ENCODE measurements at regions not wholly inside any gene's neighbourhood (a gene's known extent, or its start where the extent isn't known, plus 50 kb on each side); places are given as distances from the start of the nearest gene placed in this dataset.

DNA sequence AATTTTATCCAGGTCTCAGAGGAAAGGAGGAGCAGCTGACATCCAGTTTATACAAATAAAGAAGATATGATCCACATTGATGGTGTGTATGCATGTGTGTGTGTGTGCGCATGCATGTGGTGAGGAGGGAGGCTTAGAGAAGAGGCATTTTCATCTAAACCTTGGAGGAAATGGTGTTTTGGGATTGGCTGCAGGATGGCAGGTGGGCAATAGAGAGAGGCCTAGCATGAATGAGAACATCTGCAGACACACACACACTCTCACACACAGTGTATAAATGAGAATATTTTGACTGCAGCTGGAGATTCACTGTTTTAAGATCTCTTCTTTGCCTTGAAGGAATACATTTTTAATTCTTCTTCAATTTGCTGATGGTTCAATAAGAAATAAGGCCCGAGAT, 61.7 kb upstream of the TMEM17 start:
- Histone ChIP-seq H3K4me3 (ENCODE audit: low read depth in 1 of 2, low read length in 2 of 2) (no peak overlapping the region), H3K27ac (ENCODE audit: low read depth, low read length) (no peak overlapping the region), H3K27me3 (ENCODE audit: control insufficient read depth in 1 of 2, insufficient read depth in 2 of 2, low read length in 2 of 2) (peaks cover 0 to 3% of the 10 kb centered on the region in 2 donors), H3K9me3 (ENCODE audit: control insufficient read depth in 1 of 2, low read length in 2 of 2) (no peaks in the 10 kb centered on the region), H3K9ac (ENCODE audit: low read depth in 1 of 2, low read length in 2 of 2) (no peak overlapping the region), H3K4me1 (ENCODE audit: control insufficient read depth in 1 of 2, insufficient read depth in 2 of 2, low read length in 2 of 2) (peaks cover 20 to 24% of the 10 kb centered on the region in 2 donors), H3K36me3 (ENCODE audit: control insufficient read depth in 1 of 2, insufficient read depth in 2 of 2, low read length in 2 of 2) (no peaks in the 10 kb centered on the region)

DNA sequence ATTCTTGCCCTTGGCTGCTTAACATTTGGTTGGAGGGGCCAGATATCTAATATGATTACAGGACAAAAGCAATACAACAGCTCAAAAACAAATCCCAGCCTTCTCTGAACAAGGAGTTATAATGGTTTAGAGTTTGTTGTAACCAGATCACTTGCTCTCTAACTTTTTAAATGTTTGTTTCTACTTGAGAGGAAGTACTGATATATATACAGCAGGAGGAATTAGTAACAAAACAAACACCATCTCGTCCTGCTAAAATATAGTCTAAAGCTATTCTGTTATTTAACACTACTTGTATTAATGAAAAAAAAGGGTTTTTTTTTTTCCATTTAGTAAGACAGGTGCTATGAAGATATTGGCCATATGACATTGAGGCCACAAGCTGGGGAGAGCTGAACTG, 60.9 kb upstream of the TMEM17 start:
- Histone ChIP-seq H3K4me1 (ENCODE audit: control insufficient read depth in 1 of 2, insufficient read depth in 2 of 2, low read length in 2 of 2) (peaks cover 20 to 24% of the 10 kb centered on the region in 2 donors), H3K9me3 (ENCODE audit: control insufficient read depth in 1 of 2, low read length in 2 of 2) (no peaks in the 10 kb centered on the region), H3K4me3 (ENCODE audit: low read depth in 1 of 2, low read length in 2 of 2) (no peak overlapping the region), H3K36me3 (ENCODE audit: control insufficient read depth in 1 of 2, insufficient read depth in 2 of 2, low read length in 2 of 2) (no peaks in the 10 kb centered on the region), H3K27me3 (ENCODE audit: control insufficient read depth in 1 of 2, insufficient read depth in 2 of 2, low read length in 2 of 2) (peaks cover 0 to 3% of the 10 kb centered on the region in 2 donors), H3K9ac (ENCODE audit: low read depth in 1 of 2, low read length in 2 of 2) (no peak overlapping the region), H3K27ac (ENCODE audit: low read depth, low read length) (no peak overlapping the region)

DNA sequence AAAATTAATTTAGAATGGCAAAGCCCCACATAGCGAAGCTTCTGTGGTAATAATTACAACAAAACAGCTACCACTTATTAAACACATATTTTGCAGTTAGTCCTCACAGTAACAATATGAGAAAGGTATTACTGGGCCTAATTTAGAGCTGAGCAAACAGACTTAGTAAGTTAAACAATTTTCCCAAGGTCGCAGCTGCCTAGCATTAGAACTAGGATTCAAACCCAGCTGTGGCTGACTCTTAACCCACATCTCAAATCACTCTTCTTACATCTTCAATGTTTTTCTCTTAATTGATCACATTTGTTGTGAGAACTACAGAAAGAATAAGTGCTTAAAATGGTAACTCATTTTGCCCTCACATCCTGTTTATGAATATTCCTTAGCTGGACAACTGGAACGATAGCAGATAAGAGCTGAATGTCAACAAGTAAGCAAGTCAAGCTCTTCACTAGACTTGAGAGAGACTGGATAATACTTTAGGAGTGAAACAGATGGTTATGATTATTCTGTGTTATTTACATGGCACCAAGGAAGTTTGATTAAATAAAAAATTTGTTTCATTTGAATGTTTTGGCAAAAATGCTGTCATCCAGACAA, 59.4 kb upstream of the TMEM17 start:
- Histone ChIP-seq H3K27me3 (ENCODE audit: control insufficient read depth in 1 of 2, insufficient read depth in 2 of 2, low read length in 2 of 2) (no peaks in the 10 kb centered on the region), H3K4me1 (ENCODE audit: control insufficient read depth in 1 of 2, insufficient read depth in 2 of 2, low read length in 2 of 2) (peaks cover 11 to 18% of the 10 kb centered on the region in 2 donors), H3K4me3 (ENCODE audit: low read depth in 1 of 2, low read length in 2 of 2) (no peak overlapping the region), H3K27ac (ENCODE audit: low read depth, low read length) (no peak overlapping the region), H3K9ac (ENCODE audit: low read depth in 1 of 2, low read length in 2 of 2) (no peak overlapping the region), H3K9me3 (ENCODE audit: control insufficient read depth in 1 of 2, low read length in 2 of 2) (no peaks in the 10 kb centered on the region), H3K36me3 (ENCODE audit: control insufficient read depth in 1 of 2, insufficient read depth in 2 of 2, low read length in 2 of 2) (no peaks in the 10 kb centered on the region)

DNA sequence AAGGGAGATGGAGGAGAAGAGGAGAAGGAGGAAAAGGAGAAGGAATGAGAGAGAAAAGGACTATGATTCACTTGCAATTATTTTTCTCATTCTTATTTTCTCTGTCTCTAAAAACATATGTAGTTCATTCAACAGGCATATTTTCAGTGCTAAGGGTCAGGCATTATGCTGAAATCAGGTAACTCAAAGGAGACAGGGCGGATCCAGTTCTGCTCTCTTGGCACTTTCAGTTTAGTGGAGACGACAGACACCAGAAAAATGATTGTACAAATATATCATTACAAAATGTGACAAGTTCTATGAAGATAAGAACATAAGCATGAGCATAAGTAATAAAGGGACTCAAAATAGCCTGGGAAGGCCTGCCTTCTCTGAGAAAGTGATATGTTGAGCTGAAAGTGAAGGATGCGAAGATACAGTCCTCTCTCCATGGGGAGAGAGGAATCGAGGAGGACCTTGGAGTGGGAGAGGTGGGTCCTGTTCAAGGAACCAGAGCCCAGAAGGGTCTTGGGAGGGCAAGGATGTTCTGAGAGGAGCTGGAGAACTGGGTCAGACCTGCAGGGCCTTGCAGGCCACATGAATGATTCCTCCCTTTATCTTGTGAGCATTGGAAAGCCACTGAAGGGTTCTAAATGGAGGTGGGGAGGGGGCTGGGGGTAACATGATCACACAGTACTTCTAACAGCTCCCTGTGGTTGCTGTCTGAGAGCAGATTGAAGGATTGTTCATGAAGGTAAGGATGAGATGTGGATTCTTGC, 58.6 kb upstream of the TMEM17 start:
- H3K4me1 ChIP-seq (ENCODE audit: control insufficient read depth in 1 of 2, insufficient read depth in 2 of 2, low read length in 2 of 2): peaks cover 4 to 10% of the 10 kb centered on the region in 2 donors
- H3K27me3 ChIP-seq (ENCODE audit: control insufficient read depth in 1 of 2, insufficient read depth in 2 of 2, low read length in 2 of 2): no peaks in the 10 kb centered on the region
- H3K9me3 ChIP-seq (ENCODE audit: control insufficient read depth in 1 of 2, low read length in 2 of 2): no peaks in the 10 kb centered on the region
- no peak overlapping the region for H3K9ac ChIP-seq (ENCODE audit: low read depth in 1 of 2, low read length in 2 of 2)
- H3K36me3 ChIP-seq (ENCODE audit: control insufficient read depth in 1 of 2, insufficient read depth in 2 of 2, low read length in 2 of 2): no peaks in the 10 kb centered on the region
- H3K27ac ChIP-seq (ENCODE audit: low read depth, low read length): no peak overlapping the region
- H3K4me3 ChIP-seq (ENCODE audit: low read depth in 1 of 2, low read length in 2 of 2): no peak overlapping the region

DNA sequence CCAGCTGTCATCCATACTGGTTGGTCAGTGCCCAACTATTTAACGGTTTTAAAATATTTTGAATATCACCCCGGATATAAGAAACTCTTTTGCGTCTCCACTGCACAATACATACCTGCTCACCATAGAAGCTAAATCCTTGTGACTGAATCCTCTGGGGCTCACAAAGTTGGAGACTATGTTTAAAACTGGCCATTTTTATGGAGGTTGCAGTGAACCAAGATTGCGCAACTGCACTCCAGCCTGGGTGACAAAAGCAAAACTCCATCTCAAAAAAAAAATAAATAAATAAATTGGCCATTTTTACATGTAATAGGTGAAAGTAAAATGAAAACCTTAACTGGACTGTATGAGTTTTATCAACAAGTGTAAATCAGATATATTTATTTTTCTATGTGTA, 55.6 kb upstream of the TMEM17 start:
- Histone ChIP-seq H3K27me3 (ENCODE audit: control insufficient read depth in 1 of 2, insufficient read depth in 2 of 2, low read length in 2 of 2) (no peaks in the 10 kb centered on the region), H3K27ac (ENCODE audit: low read depth, low read length) (no peak overlapping the region), H3K36me3 (ENCODE audit: control insufficient read depth in 1 of 2, insufficient read depth in 2 of 2, low read length in 2 of 2) (no peaks in the 10 kb centered on the region), H3K4me1 (ENCODE audit: control insufficient read depth in 1 of 2, insufficient read depth in 2 of 2, low read length in 2 of 2) (peaks cover 0 to 3% of the 10 kb centered on the region in 2 donors), H3K4me3 (ENCODE audit: low read depth in 1 of 2, low read length in 2 of 2) (no peak overlapping the region), H3K9me3 (ENCODE audit: control insufficient read depth in 1 of 2, low read length in 2 of 2) (no peaks in the 10 kb centered on the region), H3K9ac (ENCODE audit: low read depth in 1 of 2, low read length in 2 of 2) (no peak overlapping the region)

DNA sequence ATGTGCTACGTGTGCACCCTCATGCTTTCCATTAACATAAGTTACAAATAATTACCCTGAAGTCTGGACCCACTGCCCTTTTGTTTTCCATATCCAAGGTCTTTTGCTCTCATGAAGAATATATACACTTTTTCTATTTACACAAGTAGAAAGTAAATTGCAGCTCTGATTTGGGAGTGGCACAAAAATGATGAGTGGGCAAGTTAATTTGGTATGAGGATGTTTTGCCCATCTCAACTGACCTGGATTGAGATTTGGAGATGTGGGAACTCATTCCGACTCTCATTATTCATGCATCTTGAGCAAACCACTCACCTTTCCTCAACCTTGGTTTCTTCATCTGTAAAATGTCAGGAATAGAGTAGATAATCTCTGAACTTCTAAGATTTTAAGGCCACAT, 53.6 kb upstream of the TMEM17 start:
- Histone ChIP-seq H3K36me3 (ENCODE audit: control insufficient read depth in 1 of 2, insufficient read depth in 2 of 2, low read length in 2 of 2) (no peaks in the 10 kb centered on the region), H3K9ac (ENCODE audit: low read depth in 1 of 2, low read length in 2 of 2) (no peak overlapping the region), H3K9me3 (ENCODE audit: control insufficient read depth in 1 of 2, low read length in 2 of 2) (no peaks in the 10 kb centered on the region)

DNA sequence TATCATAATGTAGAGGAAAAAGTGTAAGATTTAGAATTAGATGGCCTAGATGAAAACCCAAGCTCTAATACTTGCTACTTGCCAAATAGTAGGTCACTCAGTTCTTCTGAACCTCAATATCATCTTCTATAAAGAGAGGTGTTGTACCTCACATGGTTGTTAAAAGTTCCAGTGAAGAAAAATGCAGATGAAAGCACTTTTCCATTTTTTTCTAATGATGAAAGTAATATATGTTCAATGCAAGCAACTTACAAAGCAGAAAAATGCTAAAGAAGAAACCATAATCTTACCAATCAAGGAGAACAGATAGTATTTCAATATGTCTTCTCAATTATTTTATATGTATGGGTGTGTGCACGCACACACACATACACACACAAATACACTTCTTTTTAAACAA, 52.7 kb upstream of the TMEM17 start:
- no peak overlapping the region for H3K9ac ChIP-seq (ENCODE audit: low read depth in 1 of 2, low read length in 2 of 2)
- H3K27me3 ChIP-seq (ENCODE audit: control insufficient read depth in 1 of 2, insufficient read depth in 2 of 2, low read length in 2 of 2): no peaks in the 10 kb centered on the region
- no peaks in the 10 kb centered on the region for H3K4me1 ChIP-seq (ENCODE audit: control insufficient read depth in 1 of 2, insufficient read depth in 2 of 2, low read length in 2 of 2)
- H3K27ac ChIP-seq (ENCODE audit: low read depth, low read length): no peak overlapping the region
- H3K9me3 ChIP-seq (ENCODE audit: control insufficient read depth in 1 of 2, low read length in 2 of 2): no peaks in the 10 kb centered on the region
- H3K36me3 ChIP-seq (ENCODE audit: control insufficient read depth in 1 of 2, insufficient read depth in 2 of 2, low read length in 2 of 2): no peaks in the 10 kb centered on the region
- no peak overlapping the region for H3K4me3 ChIP-seq (ENCODE audit: low read depth in 1 of 2, low read length in 2 of 2)

More for the DNA sequence above, 53.6 kb upstream of the TMEM17 start:
- H3K4me1 ChIP-seq (ENCODE audit: control insufficient read depth in 1 of 2, insufficient read depth in 2 of 2, low read length in 2 of 2): no peaks in the 10 kb centered on the region
- H3K27ac ChIP-seq (ENCODE audit: low read depth, low read length): no peak overlapping the region
- no peak overlapping the region for H3K4me3 ChIP-seq (ENCODE audit: low read depth in 1 of 2, low read length in 2 of 2)
- no peaks in the 10 kb centered on the region for H3K27me3 ChIP-seq (ENCODE audit: control insufficient read depth in 1 of 2, insufficient read depth in 2 of 2, low read length in 2 of 2)

DNA sequence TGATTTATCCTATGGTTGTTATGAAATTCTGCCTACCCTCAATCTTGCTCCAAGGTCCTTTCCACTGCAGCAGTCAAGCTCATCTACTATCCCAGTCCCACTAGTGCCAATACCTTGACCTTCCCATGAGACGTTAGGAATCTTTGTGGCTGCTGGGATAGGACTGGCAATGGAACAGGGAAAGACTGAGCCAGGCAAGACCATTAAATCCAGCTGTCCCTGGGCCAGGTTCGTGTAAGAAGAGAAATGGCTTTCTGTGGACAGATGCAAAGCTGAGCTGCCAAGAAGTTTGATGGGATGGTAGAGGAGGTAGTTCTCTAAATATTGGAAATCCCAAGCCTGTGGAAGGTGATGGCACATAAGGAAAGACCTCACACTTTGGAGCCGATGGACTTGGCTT, 50.1 kb upstream of the TMEM17 start:
- Histone ChIP-seq H3K27ac (ENCODE audit: low read depth, low read length) (no peak overlapping the region), H3K36me3 (ENCODE audit: control insufficient read depth in 1 of 2, insufficient read depth in 2 of 2, low read length in 2 of 2) (no peaks in the 10 kb centered on the region), H3K27me3 (ENCODE audit: control insufficient read depth in 1 of 2, insufficient read depth in 2 of 2, low read length in 2 of 2) (no peaks in the 10 kb centered on the region), H3K9ac (ENCODE audit: low read depth in 1 of 2, low read length in 2 of 2) (no peak overlapping the region), H3K9me3 (ENCODE audit: control insufficient read depth in 1 of 2, low read length in 2 of 2) (no peaks in the 10 kb centered on the region), H3K4me1 (ENCODE audit: control insufficient read depth in 1 of 2, insufficient read depth in 2 of 2, low read length in 2 of 2) (no peaks in the 10 kb centered on the region), H3K4me3 (ENCODE audit: low read depth in 1 of 2, low read length in 2 of 2) (no peak overlapping the region)
